A673 (cell line): ENCODE measurements at regions not wholly inside any gene's neighbourhood (a gene's known extent, or its start where the extent isn't known, plus 50 kb on each side); places are given as distances from the start of the nearest gene placed in this dataset.

Experiments used
- EZH2 ChIP-seq: fragments of 200-600 bp; sonication (generic); IDR thresholded peaks from 2 replicates; pipeline ENCODE4 v1.6.1; 2017; ENCODE audit warnings: borderline replicate concordance, low read depth, mild to moderate bottlenecking, mixed read lengths, antibody characterized with exemption, low read length; ENCODE audit not compliant: poor library complexity, severe bottlenecking
- TF ChIP-seq, protein P1 (sequence below): fragments of 300-800, 200-600 bp; sonication (generic); conservative IDR thresholded peaks from 2 replicates; pipeline ENCODE4 v1.5.1; 2017; ENCODE audit warnings: low read depth, mild to moderate bottlenecking, antibody characterized with exemption, low read length, moderate library complexity, mixed read lengths

DNA sequence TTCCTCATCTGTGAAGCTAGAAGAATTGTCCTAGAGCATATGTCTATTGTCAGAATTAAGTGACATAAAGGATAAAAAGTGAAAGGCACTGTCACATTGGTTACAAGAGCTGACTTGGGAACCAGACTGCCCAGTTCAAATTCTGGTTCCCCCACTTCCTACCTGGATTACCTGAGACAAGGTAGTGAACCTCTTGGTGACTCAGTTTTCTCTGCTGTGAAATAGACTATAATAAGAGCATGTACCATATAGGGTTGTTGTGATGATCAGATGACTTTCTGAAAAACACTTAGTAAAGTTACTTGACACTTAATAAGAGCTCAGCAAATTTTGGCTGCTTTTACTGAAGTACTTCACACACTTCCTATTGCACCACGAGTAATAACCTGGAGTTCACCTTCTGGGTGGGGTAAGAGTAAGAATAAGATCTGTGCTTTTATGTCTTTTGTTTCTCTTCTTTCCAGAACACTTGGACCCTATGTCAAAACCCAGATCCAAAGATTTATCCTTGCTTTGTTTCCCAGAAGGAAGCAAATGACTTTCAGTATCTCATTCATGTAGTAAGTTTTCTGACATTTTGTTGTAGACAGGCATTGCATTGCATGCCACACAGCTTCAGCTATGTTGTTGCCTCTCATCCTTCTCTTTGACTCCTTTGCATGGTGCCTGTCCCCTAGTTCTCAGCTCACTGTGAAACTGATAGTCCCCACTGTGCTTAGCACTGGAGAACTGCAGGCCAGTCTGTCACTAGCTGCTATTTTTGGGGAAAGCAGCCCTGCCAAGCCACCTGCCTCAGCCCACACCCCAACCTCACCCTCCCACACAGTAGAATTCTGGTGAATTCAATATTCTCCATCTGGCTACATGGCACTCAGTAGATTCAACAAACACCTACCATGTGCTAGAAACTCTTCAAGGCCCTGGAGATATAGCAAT is 121.8 kb upstream of the POU2AF2 start:
- TF ChIP-seq, protein P1, sequence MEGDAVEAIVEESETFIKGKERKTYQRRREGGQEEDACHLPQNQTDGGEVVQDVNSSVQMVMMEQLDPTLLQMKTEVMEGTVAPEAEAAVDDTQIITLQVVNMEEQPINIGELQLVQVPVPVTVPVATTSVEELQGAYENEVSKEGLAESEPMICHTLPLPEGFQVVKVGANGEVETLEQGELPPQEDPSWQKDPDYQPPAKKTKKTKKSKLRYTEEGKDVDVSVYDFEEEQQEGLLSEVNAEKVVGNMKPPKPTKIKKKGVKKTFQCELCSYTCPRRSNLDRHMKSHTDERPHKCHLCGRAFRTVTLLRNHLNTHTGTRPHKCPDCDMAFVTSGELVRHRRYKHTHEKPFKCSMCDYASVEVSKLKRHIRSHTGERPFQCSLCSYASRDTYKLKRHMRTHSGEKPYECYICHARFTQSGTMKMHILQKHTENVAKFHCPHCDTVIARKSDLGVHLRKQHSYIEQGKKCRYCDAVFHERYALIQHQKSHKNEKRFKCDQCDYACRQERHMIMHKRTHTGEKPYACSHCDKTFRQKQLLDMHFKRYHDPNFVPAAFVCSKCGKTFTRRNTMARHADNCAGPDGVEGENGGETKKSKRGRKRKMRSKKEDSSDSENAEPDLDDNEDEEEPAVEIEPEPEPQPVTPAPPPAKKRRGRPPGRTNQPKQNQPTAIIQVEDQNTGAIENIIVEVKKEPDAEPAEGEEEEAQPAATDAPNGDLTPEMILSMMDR = no peak
- no peak for TF ChIP-seq EZH2
